Duodenal mucosa (tissue), 2 donors: ENCODE measurements at regions not wholly inside any gene's neighbourhood (a gene's known extent, or its start where the extent isn't known, plus 50 kb on each side); places are given as distances from the start of the nearest gene placed in this dataset.

Experiments used
- H3K27ac ChIP-seq: one replicate; pipeline ENCODE4 v1.7.0; 2013; ENCODE audit warnings: low read depth, low read length
- H3K27me3 ChIP-seq, 2 donors: one replicate each; pipeline ENCODE4 v1.7.0; 2013; ENCODE audit warnings: low read length in 2 of 2, control low read depth in 1 of 2; ENCODE audit not compliant: insufficient read depth in 2 of 2, control insufficient read depth in 1 of 2
- H3K36me3 ChIP-seq, 2 donors: one replicate each; pipeline ENCODE4 v1.7.0; 2013; ENCODE audit warnings: low read length in 2 of 2, control low read depth in 1 of 2; ENCODE audit not compliant: insufficient read depth in 2 of 2, control insufficient read depth in 1 of 2
- H3K4me1 ChIP-seq, 2 donors: one replicate each; pipeline ENCODE4 v1.7.0; 2013; ENCODE audit warnings: low read length in 2 of 2, control low read depth in 1 of 2; ENCODE audit not compliant: insufficient read depth in 2 of 2, control insufficient read depth in 1 of 2
- H3K4me3 ChIP-seq, 2 donors: one replicate each; pipeline ENCODE4 v1.7.0; 2013; ENCODE audit warnings: low read length in 2 of 2, low read depth in 1 of 2
- H3K9ac ChIP-seq, 2 donors: one replicate each; pipeline ENCODE4 v1.7.0; 2013; ENCODE audit warnings: low read length in 2 of 2, low read depth in 1 of 2
- H3K9me3 ChIP-seq, 2 donors: one replicate each; pipeline ENCODE4 v1.7.0; 2013; ENCODE audit warnings: low read length in 2 of 2, control low read depth in 1 of 2; ENCODE audit not compliant: control insufficient read depth in 1 of 2

GRCh38 chr3:106629215-106629832 is 747.9 kb upstream of the CCDC54 start:
- Histone ChIP-seq H3K9me3 (no peaks in the 10 kb centered on the region), H3K36me3 (no peaks in the 10 kb centered on the region), H3K27me3 (no peaks in the 10 kb centered on the region), H3K4me1 (no peaks in the 10 kb centered on the region), H3K4me3 (no peak overlapping the region), H3K27ac (no peak overlapping the region), H3K9ac (no peak overlapping the region)

- no peaks in the 10 kb centered on the region for H3K4me1 ChIP-seq
- no peaks in the 10 kb centered on the region for H3K27me3 ChIP-seq
- no peaks in the 10 kb centered on the region for H3K9me3 ChIP-seq
- H3K27ac ChIP-seq = no peak overlapping the region
- H3K9ac ChIP-seq = no peak overlapping the region
- no peak overlapping the region for H3K4me3 ChIP-seq
- H3K36me3 ChIP-seq = no peaks in the 10 kb centered on the region
Observed at GRCh38 chr3:106631373-106632108, 745.7 kb upstream of the CCDC54 start.

- H3K4me3 ChIP-seq = no peak overlapping the region
Observed at GRCh38 chr3:106635271-106635670, 742.0 kb upstream of the CCDC54 start.

GRCh38 chr3:106635826-106636225 is 741.4 kb upstream of the CCDC54 start:
- Histone ChIP-seq H3K36me3 (no peaks in the 10 kb centered on the region), H3K9ac (no peak overlapping the region), H3K4me3 (no peak overlapping the region), H3K27me3 (no peaks in the 10 kb centered on the region), H3K27ac (no peak overlapping the region), H3K4me1 (no peaks in the 10 kb centered on the region), H3K9me3 (no peaks in the 10 kb centered on the region)

More at GRCh38 chr3:106635271-106635670, 742.0 kb upstream of the CCDC54 start:
- no peaks in the 10 kb centered on the region for H3K27me3 ChIP-seq
- no peak overlapping the region for H3K27ac ChIP-seq
- no peaks in the 10 kb centered on the region for H3K36me3 ChIP-seq
- no peak overlapping the region for H3K9ac ChIP-seq
- no peaks in the 10 kb centered on the region for H3K9me3 ChIP-seq
- no peaks in the 10 kb centered on the region for H3K4me1 ChIP-seq

- Histone ChIP-seq H3K36me3 (no peaks in the 10 kb centered on the region), H3K4me3 (no peak overlapping the region), H3K9ac (no peak overlapping the region), H3K27me3 (no peaks in the 10 kb centered on the region), H3K4me1 (no peaks in the 10 kb centered on the region), H3K9me3 (no peaks in the 10 kb centered on the region), H3K27ac (no peak overlapping the region)
Observed at GRCh38 chr3:106640353-106640752, 736.9 kb upstream of the CCDC54 start.

- no peaks in the 10 kb centered on the region for H3K4me1 ChIP-seq
- H3K4me3 ChIP-seq = no peak overlapping the region
- no peaks in the 10 kb centered on the region for H3K36me3 ChIP-seq
- H3K9ac ChIP-seq = no peak overlapping the region
- H3K9me3 ChIP-seq = no peaks in the 10 kb centered on the region
- H3K27me3 ChIP-seq = no peaks in the 10 kb centered on the region
- no peak overlapping the region for H3K27ac ChIP-seq
Observed at GRCh38 chr3:106642161-106642560, 735.1 kb upstream of the CCDC54 start.

GRCh38 chr3:106643684-106644161 is 733.5 kb upstream of the CCDC54 start:
- no peak overlapping the region for H3K9ac ChIP-seq
- no peaks in the 10 kb centered on the region for H3K27me3 ChIP-seq
- no peaks in the 10 kb centered on the region for H3K9me3 ChIP-seq
- no peaks in the 10 kb centered on the region for H3K36me3 ChIP-seq
- no peaks in the 10 kb centered on the region for H3K4me1 ChIP-seq
- H3K4me3 ChIP-seq = no peak overlapping the region
- no peak overlapping the region for H3K27ac ChIP-seq

GRCh38 chr3:106673926-106674569 is 703.2 kb upstream of the CCDC54 start:
- Histone ChIP-seq H3K9ac (no peak overlapping the region), H3K27me3 (no peaks in the 10 kb centered on the region), H3K4me3 (no peak overlapping the region), H3K36me3 (no peaks in the 10 kb centered on the region), H3K4me1 (no peaks in the 10 kb centered on the region), H3K27ac (no peak overlapping the region), H3K9me3 (no peaks in the 10 kb centered on the region)

- no peak overlapping the region for H3K9ac ChIP-seq
Observed at GRCh38 chr3:106675451-106675850, 701.8 kb upstream of the CCDC54 start.

GRCh38 chr3:106678657-106679390 is 698.4 kb upstream of the CCDC54 start:
- no peak overlapping the region for H3K9ac ChIP-seq
- H3K4me1 ChIP-seq = no peaks in the 10 kb centered on the region
- H3K27me3 ChIP-seq = no peaks in the 10 kb centered on the region
- H3K36me3 ChIP-seq = no peaks in the 10 kb centered on the region
- no peak overlapping the region for H3K27ac ChIP-seq
- no peaks in the 10 kb centered on the region for H3K9me3 ChIP-seq
- H3K4me3 ChIP-seq = no peak overlapping the region

More at GRCh38 chr3:106675451-106675850, 701.8 kb upstream of the CCDC54 start:
- Histone ChIP-seq H3K9me3 (no peaks in the 10 kb centered on the region), H3K4me1 (no peaks in the 10 kb centered on the region), H3K27ac (no peak overlapping the region), H3K27me3 (no peaks in the 10 kb centered on the region), H3K36me3 (no peaks in the 10 kb centered on the region), H3K4me3 (no peak overlapping the region)
